ENCODE measurements at regions not wholly inside any gene's neighbourhood (a gene's known extent, or its start where the extent isn't known, plus 50 kb on each side); places are given as distances from the start of the nearest gene placed in this dataset.

- no peak overlapping the region for H3K4me3 ChIP-seq
- no peak for ATAC-seq
- no peak overlapping the region for H3K27ac ChIP-seq
- in situ Hi-C loops (cut with MboI; ENCODE audit: low sequenced_read_pairs in 4 of 4) (no loop called here), intact Hi-C loops (cut with DNase I; ENCODE audit: low total_unique reads) (no loop called here)
- DNase-seq, result no peak
- TF ChIP-seq, protein P1, sequence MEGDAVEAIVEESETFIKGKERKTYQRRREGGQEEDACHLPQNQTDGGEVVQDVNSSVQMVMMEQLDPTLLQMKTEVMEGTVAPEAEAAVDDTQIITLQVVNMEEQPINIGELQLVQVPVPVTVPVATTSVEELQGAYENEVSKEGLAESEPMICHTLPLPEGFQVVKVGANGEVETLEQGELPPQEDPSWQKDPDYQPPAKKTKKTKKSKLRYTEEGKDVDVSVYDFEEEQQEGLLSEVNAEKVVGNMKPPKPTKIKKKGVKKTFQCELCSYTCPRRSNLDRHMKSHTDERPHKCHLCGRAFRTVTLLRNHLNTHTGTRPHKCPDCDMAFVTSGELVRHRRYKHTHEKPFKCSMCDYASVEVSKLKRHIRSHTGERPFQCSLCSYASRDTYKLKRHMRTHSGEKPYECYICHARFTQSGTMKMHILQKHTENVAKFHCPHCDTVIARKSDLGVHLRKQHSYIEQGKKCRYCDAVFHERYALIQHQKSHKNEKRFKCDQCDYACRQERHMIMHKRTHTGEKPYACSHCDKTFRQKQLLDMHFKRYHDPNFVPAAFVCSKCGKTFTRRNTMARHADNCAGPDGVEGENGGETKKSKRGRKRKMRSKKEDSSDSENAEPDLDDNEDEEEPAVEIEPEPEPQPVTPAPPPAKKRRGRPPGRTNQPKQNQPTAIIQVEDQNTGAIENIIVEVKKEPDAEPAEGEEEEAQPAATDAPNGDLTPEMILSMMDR (IDR thresholded peaks at IDR 0.05 in 4 of 5, conservative IDR thresholded peaks at IDR 0.05 in 1 of 5), result no peak
- no peak for TF ChIP-seq POLR2A (IDR thresholded peaks at IDR 0.05)
- H3K36me3 ChIP-seq, result no peaks in the 10 kb centered on the region
- H3K9me3 ChIP-seq, result no peaks in the 10 kb centered on the region
- no peaks in the 10 kb centered on the region for H3K4me1 ChIP-seq
- no peaks in the 10 kb centered on the region for H3K27me3 ChIP-seq
These were observed 140.7 kb upstream of the KITLG start for GRCh38 chr12:88720785-88721650.

- Histone ChIP-seq H3K36me3 (no peaks in the 10 kb centered on the region), H3K9me3 (no peaks in the 10 kb centered on the region), H3K27me3 (no peaks in the 10 kb centered on the region), H3K27ac (no peak overlapping the region), H3K4me3 (no peak overlapping the region), H3K4me1 (no peaks in the 10 kb centered on the region)
- intact Hi-C loops (cut with DNase I; ENCODE audit: low total_unique reads) (no loop called here), in situ Hi-C loops (cut with MboI; ENCODE audit: low sequenced_read_pairs in 4 of 4) (no loop called here)
- DNase-seq (no peak), ATAC-seq (no peak)
- TF ChIP-seq, protein P1 (IDR thresholded peaks at IDR 0.05 in 4 of 5, conservative IDR thresholded peaks at IDR 0.05 in 1 of 5), result no peak
These were observed 140.0 kb upstream of the KITLG start for GRCh38 chr12:88720231-88720630.

GRCh38 chr12:88717188-88717587 is 136.9 kb upstream of the KITLG start:
- no peak for ATAC-seq
- no peak overlapping the region for H3K4me3 ChIP-seq
- no peaks in the 10 kb centered on the region for H3K27me3 ChIP-seq
- no peaks in the 10 kb centered on the region for H3K9me3 ChIP-seq
- intact Hi-C loops (cut with DNase I; ENCODE audit: low total_unique reads) (no loop called here), in situ Hi-C loops (cut with MboI; ENCODE audit: low sequenced_read_pairs in 4 of 4) (no loop called here)
- H3K4me1 ChIP-seq, result no peaks in the 10 kb centered on the region
- DNase-seq, result no peak
- no peak overlapping the region for H3K27ac ChIP-seq
- no peak for TF ChIP-seq POLR2A (IDR thresholded peaks at IDR 0.05)
- TF ChIP-seq, protein P1 (IDR thresholded peaks at IDR 0.05 in 4 of 5, conservative IDR thresholded peaks at IDR 0.05 in 1 of 5), result no peak
- H3K36me3 ChIP-seq, result no peaks in the 10 kb centered on the region

- Histone ChIP-seq H3K9me3 (no peaks in the 10 kb centered on the region), H3K36me3 (no peaks in the 10 kb centered on the region), H3K4me3 (no peak overlapping the region), H3K27me3 (no peaks in the 10 kb centered on the region), H3K27ac (no peak overlapping the region), H3K4me1 (no peaks in the 10 kb centered on the region)
- in situ Hi-C loops (cut with MboI; ENCODE audit: low sequenced_read_pairs in 4 of 4), result no loop called here
- no peak for DNase-seq
- TF ChIP-seq, protein P1 (IDR thresholded peaks at IDR 0.05 in 4 of 5, conservative IDR thresholded peaks at IDR 0.05 in 1 of 5), result no peak
- TF ChIP-seq POLR2A (IDR thresholded peaks at IDR 0.05), result no peak
- ATAC-seq, result no peak
- intact Hi-C loops (cut with DNase I; ENCODE audit: low total_unique reads), result no loop called here
These were observed 136.0 kb upstream of the KITLG start for GRCh38 chr12:88716240-88716639.
